Spleen (tissue), 11 donors: ENCODE measurements at regions not wholly inside any gene's neighbourhood (a gene's known extent, or its start where the extent isn't known, plus 50 kb on each side); places are given as distances from the start of the nearest gene placed in this dataset.

Source experiments
- DNase-seq: peaks from one replicate; pipeline ENCODE4 v3.0.0-alpha.2; 2020
- H3K27ac ChIP-seq, 8 donors: fragments of 200-600 bp; sonication (generic) in 7 of 8; 1 replicate in 4 of 8; 2 replicates in 4 of 8; pipeline versions ENCODE4 v1.5.0 to v1.8.0; 2016 to 2021; ENCODE audit warnings: inconsistent platforms in 4 of 8, mild to moderate bottlenecking in 4 of 8, moderate library complexity in 1 of 8
- H3K27me3 ChIP-seq, 7 donors: fragments of 200-600 bp; sonication (generic) in 6 of 7; replicated peaks in 1 of 7; 1 replicate in 4 of 7; 2 replicates in 3 of 7; pipeline versions ENCODE4 v1.5.0 to v1.8.0; 2016 to 2021; ENCODE audit warnings: inconsistent platforms in 3 of 7, mild to moderate bottlenecking in 1 of 7
- H3K36me3 ChIP-seq, 6 donors: fragments of 200-600 bp; sonication (generic) in 5 of 6; 1 replicate in 4 of 6; 2 replicates in 2 of 6; pipeline versions ENCODE4 v1.5.0 to v1.8.0; 2016 to 2021; ENCODE audit warnings: inconsistent platforms in 2 of 6
- H3K4me1 ChIP-seq, 6 donors: fragments of 200-600 bp; sonication (generic) in 5 of 6; 1 replicate in 3 of 6; 2 replicates in 3 of 6; pipeline versions ENCODE4 v1.5.0 to v1.8.0; 2016 to 2021; ENCODE audit warnings: inconsistent platforms in 3 of 6
- H3K4me3 ChIP-seq, 8 donors: fragments of 200-600 bp; sonication (generic) in 7 of 8; 1 replicate in 4 of 8; 2 replicates in 4 of 8; pipeline versions ENCODE4 v1.5.0 to v1.8.0; 2016 to 2021; ENCODE audit warnings: inconsistent platforms in 4 of 8, mild to moderate bottlenecking in 4 of 8, moderate library complexity in 2 of 8
- H3K9me3 ChIP-seq, 8 donors: fragments of 200-600 bp; sonication (generic) in 7 of 8; 1 replicate in 4 of 8; 2 replicates in 4 of 8; pipeline versions ENCODE4 v1.5.0 to v1.8.0; 2016 to 2021; ENCODE audit warnings: inconsistent platforms in 4 of 8
- POLR2A ChIP-seq, 3 donors: fragments of 450-650 bp; IDR thresholded peaks; one replicate each; pipeline ENCODE4 v1.5.1; 2017; ENCODE audit warnings: antibody characterized with exemption in 3 of 3, mild to moderate bottlenecking in 1 of 3
- POLR2AphosphoS5 ChIP-seq, 3 donors: sonication (generic); formaldehyde crosslinking; IDR thresholded peaks; one replicate each; pipeline ENCODE4 v1.5.1; 2017; ENCODE audit warnings: antibody characterized with exemption in 3 of 3
- WGBS, 5 donors: extraction: QIAGEN DNeasy Blood & Tissue Kit in 3 of 5; methylation state at CpG; one replicate each; pipeline versions ENCODE4 v1.1.5 to v1.1.7; 2013 to 2018; 5-methylcytosine and 5-hydroxymethylcytosine counted together
- intact Hi-C: fragments of 100-400 bp; cut with DNase I; formaldehyde crosslinking; loops from one replicate; pipeline ENCODE4 v1.15.0; 2023; ENCODE audit warnings: low total_unique reads
- TF ChIP-seq, protein P1 (sequence below), 11 experiments: fragments of 200-600 bp in 7 of 11; fragments of 450-650 bp in 4 of 11; sonication (generic) in 4 of 11; IDR thresholded peaks in 8 of 11; conservative IDR thresholded peaks in 3 of 11; 1 replicate in 7 of 11; 2 replicates in 4 of 11; pipeline versions ENCODE4 v1.4.0 to v1.8.0; 2016 to 2021; ENCODE audit warnings: antibody characterized with exemption in 11 of 11, inconsistent platforms in 4 of 11, mild to moderate bottlenecking in 1 of 11
- donor health status: healthy with polysubstance abuse.
- donor health status: DM: no; HTN: no; CAD: no; lungs with moderate emphysema.
- donor health status: DM: no; HTN: no; CAD: no.
- donor health status: Bipolar disorder and iron deficiency.
- donor health status: healthy.
- donor health status: DM: no; HTN: no; CAD: no.
- donor health status: DM: yes; HTN: yes; CAD: no.

DNA sequence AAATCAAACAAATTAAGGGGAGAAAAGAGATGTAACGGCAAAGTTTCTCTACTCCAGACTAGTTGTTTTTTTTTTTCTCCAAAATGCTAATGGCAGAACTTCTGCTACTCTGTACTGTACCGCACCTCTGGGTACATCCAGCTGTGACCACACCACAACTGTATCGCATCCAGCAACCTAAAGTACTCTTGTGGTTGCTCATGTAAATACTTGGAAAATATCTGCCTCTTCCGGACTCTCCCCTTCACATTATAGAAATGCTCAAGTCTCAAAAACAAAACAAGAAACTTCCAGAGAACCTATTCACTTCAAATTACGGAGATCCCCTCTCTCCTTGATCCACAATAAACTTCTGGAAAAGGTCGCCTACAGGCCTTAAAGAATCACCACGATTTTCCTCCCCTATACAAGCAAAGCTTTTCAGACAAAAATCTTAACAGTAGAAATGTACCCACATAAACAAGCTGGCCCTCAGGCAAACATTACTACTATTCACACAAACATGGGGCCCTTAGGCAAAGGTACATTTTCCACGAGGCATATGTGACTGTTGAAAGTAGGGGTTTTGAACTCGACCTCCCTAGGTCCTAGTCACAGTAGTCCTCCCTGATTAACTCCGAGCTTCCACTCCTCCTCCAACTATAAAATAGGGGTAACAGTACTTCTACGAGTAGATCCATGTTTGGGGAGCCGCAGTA lies 222.9 kb upstream of the MKLN1 start:
- intact Hi-C loops = no loop called here
- H3K27ac ChIP-seq = peak overlapping the region in 7 of 8 donors; percentile 87 to 100 (median 99)
- H3K4me3 ChIP-seq = peak overlapping the region in 7 of 8 donors; percentile 51 to 97 (median 70)
- H3K9me3 ChIP-seq = no peaks in the 10 kb centered on the region
- no peaks in the 10 kb centered on the region for H3K27me3 ChIP-seq
- TF ChIP-seq POLR2AphosphoS5 (IDR thresholded peaks at IDR 0.05) = no peak
- no peak for TF ChIP-seq POLR2A (IDR thresholded peaks at IDR 0.05)
- TF ChIP-seq, protein P1, sequence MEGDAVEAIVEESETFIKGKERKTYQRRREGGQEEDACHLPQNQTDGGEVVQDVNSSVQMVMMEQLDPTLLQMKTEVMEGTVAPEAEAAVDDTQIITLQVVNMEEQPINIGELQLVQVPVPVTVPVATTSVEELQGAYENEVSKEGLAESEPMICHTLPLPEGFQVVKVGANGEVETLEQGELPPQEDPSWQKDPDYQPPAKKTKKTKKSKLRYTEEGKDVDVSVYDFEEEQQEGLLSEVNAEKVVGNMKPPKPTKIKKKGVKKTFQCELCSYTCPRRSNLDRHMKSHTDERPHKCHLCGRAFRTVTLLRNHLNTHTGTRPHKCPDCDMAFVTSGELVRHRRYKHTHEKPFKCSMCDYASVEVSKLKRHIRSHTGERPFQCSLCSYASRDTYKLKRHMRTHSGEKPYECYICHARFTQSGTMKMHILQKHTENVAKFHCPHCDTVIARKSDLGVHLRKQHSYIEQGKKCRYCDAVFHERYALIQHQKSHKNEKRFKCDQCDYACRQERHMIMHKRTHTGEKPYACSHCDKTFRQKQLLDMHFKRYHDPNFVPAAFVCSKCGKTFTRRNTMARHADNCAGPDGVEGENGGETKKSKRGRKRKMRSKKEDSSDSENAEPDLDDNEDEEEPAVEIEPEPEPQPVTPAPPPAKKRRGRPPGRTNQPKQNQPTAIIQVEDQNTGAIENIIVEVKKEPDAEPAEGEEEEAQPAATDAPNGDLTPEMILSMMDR (IDR thresholded peaks at IDR 0.05 in 8 of 11, conservative IDR thresholded peaks at IDR 0.05 in 3 of 11) = no peak
- DNase-seq = no peak
- peaks cover 59 to 76% (median 73%) of the 10 kb centered on the region in 6 donors for H3K4me1 ChIP-seq
- H3K36me3 ChIP-seq = peaks cover 0 to 38% (median 2%) of the 10 kb centered on the region in 6 donors
- 58 to 72% (median 66%) methylated on average over 12 of the region's 12 CpGs for WGBS, 5 donors

DNA sequence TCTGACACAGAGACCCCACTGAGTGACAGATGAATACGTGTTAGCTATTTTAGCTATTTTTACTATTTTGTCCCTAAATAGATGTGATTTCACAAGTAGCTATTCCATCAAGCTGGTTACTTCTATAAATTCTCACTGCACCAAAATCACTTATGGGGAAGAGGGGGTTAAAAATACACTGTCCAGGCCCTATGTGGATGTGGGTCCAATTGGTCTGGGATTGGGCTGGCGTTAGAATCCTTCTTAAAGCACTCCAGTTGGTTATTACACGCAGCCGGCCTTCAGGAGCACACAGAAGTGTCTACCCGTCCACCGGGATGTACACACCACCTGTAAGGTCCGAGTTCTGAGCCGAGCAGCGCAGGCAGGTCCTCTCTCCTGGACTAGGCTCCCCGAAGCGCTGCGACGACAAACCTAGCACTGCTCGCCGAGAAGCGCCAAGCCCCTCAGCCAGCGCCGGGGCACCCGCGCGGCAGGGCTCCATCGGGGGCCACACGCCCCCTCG lies 222.3 kb upstream of the MKLN1 start:
- Histone ChIP-seq H3K4me3 (peak overlapping the region; percentile 39 to 97 (median 66)), H3K4me1 (peaks cover 56 to 76% (median 73%) of the 10 kb centered on the region in 6 donors), H3K27me3 (no peaks in the 10 kb centered on the region), H3K9me3 (no peaks in the 10 kb centered on the region), H3K27ac (peak overlapping the region; percentile 54 to 100 (median 98)), H3K36me3 (peaks cover 0 to 35% (median 0%) of the 10 kb centered on the region in 6 donors)
- TF ChIP-seq, protein P1 (IDR thresholded peaks at IDR 0.05 in 8 of 11, conservative IDR thresholded peaks at IDR 0.05 in 3 of 11) = no peak
- TF ChIP-seq POLR2A (IDR thresholded peaks at IDR 0.05) (no peak), POLR2AphosphoS5 (IDR thresholded peaks at IDR 0.05) (no peak)
- no peak for DNase-seq
- WGBS, 5 donors = 4 to 22% (median 6%) methylated on average over 2 to 24 of the region's 24 CpGs
- intact Hi-C loops = no loop called here

DNA sequence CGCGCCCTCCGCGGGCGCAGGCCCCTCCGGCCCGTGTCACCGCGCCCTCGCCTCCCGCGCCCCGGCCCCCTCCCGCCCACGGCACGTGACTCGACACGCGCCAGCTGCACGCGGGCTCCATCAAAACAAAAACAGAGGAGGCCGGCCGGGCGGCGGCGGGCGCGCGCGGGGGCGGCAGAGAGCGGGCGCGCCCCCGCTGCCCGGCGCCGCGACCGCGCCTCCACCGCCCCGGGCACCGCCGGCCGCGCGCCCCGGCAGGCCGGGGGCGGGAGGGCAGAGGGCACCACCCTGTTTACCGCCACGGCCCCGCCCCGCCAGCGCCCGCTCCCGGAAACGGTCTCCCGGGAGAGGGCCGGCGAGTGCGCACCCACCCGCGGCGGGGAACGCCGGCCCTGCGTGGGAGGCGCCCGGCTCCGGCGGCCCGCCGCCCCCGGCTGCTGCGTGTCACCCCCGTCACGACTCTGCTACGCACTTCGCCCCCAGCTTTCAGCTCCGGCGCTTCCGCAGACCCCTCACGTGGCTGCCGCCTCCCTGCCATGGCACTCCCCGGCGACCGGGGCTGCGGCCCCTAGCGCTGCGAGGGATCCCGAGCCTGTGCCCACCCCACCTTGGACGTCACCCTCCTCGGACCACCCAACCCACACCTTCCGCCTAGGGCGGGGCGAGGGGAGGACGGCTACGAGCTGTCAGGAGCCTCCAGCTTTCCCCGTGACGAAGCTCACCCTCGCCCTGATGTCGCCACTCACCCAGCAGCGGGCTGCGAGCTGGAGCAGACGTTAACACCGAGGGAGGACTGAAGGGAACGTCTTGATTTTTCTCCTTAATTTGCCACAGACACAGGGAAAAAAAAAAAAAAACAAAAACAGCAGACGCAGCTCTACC lies 221.6 kb upstream of the MKLN1 start:
- H3K36me3 ChIP-seq = peaks cover 0 to 29% (median 0%) of the 10 kb centered on the region in 6 donors
- TF ChIP-seq, protein P1 (IDR thresholded peaks at IDR 0.05 in 8 of 11, conservative IDR thresholded peaks at IDR 0.05 in 3 of 11) = peak in 2 of 11 experiments; percentile 6 to 11
- TF ChIP-seq POLR2A (IDR thresholded peaks at IDR 0.05) = peak in 2 of 3 donors; percentile 67 to 79
- peak; percentile 96 to 98 (median 97) for TF ChIP-seq POLR2AphosphoS5 (IDR thresholded peaks at IDR 0.05)
- intact Hi-C loops = no loop called here
- no peaks in the 10 kb centered on the region for H3K9me3 ChIP-seq
- 0 to 3% (median 1%) methylated on average over 7 to 110 of the region's 110 CpGs for WGBS, 5 donors
- no peaks in the 10 kb centered on the region for H3K27me3 ChIP-seq
- H3K27ac ChIP-seq = peak overlapping the region; percentile 94 to 100 (median 98)
- peak; percentile 97 for DNase-seq
- peaks cover 56 to 76% (median 73%) of the 10 kb centered on the region in 6 donors for H3K4me1 ChIP-seq
- H3K4me3 ChIP-seq = peak overlapping the region; percentile 70 to 97 (median 86)
